Chondrocyte (in vitro differentiated cells): ENCODE measurements at regions not wholly inside any gene's neighbourhood (a gene's known extent, or its start where the extent isn't known, plus 50 kb on each side); places are given as distances from the start of the nearest gene placed in this dataset.

Experiments
- DNase-seq: peaks from one replicate; pipeline ENCODE4 v3.0.0; 2021; ENCODE audit warnings: mixed read lengths, low spot score
- H3K27ac Mint-ChIP-seq: one replicate; pipeline ENCODE4 v1.8.0; 2021; ENCODE audit warnings: mild to moderate bottlenecking, moderate library complexity, mixed read lengths; ENCODE audit not compliant: unreplicated experiment
- H3K27me3 Mint-ChIP-seq: 2 replicates; pipeline ENCODE4 v1.8.0; 2021; ENCODE audit warnings: low read depth, mixed read lengths
- H3K36me3 Mint-ChIP-seq: 2 replicates; pipeline ENCODE4 v1.8.0; 2021; ENCODE audit warnings: low read depth, mixed read lengths
- H3K4me1 Mint-ChIP-seq: 2 replicates; pipeline ENCODE4 v1.8.0; 2021; ENCODE audit warnings: low read depth, mild to moderate bottlenecking, mixed read lengths
- H3K4me3 Mint-ChIP-seq: one replicate; pipeline ENCODE4 v1.8.0; 2021; ENCODE audit warnings: mild to moderate bottlenecking, moderate library complexity, mixed read lengths; ENCODE audit not compliant: unreplicated experiment
- H3K9me3 Mint-ChIP-seq: 2 replicates; pipeline ENCODE4 v1.8.0; 2021; ENCODE audit warnings: low read depth, mixed read lengths
- CTCF ChIP-seq: fragments of 200-600 bp; sonication (generic); IDR thresholded peaks from 2 replicates; pipeline ENCODE4 v1.5.0; 2021; ENCODE audit warnings: antibody characterized with exemption, mild to moderate bottlenecking, moderate library complexity

GRCh38 chr14:26926585-26926984 is 328.8 kb upstream of the NOVA1 start:
- no peak for DNase-seq
- Mint-ChIP-seq H3K27me3 (no peaks in the 10 kb centered on the region), H3K27ac (no peak overlapping the region), H3K9me3 (no peaks in the 10 kb centered on the region), H3K4me1 (peaks cover 3% of the 10 kb centered on the region), H3K36me3 (no peaks in the 10 kb centered on the region), H3K4me3 (no peak overlapping the region)
- no peak for TF ChIP-seq CTCF

- DNase-seq = no peak
- no peaks in the 10 kb centered on the region for H3K36me3 Mint-ChIP-seq
- H3K27ac Mint-ChIP-seq = no peak overlapping the region
- H3K27me3 Mint-ChIP-seq = no peaks in the 10 kb centered on the region
- no peak overlapping the region for H3K4me3 Mint-ChIP-seq
- no peaks in the 10 kb centered on the region for H3K9me3 Mint-ChIP-seq
- no peak for TF ChIP-seq CTCF
- H3K4me1 Mint-ChIP-seq = peaks cover 3% of the 10 kb centered on the region
Observed at GRCh38 chr14:26928019-26928418, 330.2 kb upstream of the NOVA1 start.

GRCh38 chr14:26929361-26929760 is 331.5 kb upstream of the NOVA1 start:
- Mint-ChIP-seq H3K4me3 (no peak overlapping the region), H3K9me3 (no peaks in the 10 kb centered on the region), H3K27me3 (no peaks in the 10 kb centered on the region), H3K36me3 (no peaks in the 10 kb centered on the region), H3K27ac (no peak overlapping the region), H3K4me1 (peaks cover 3% of the 10 kb centered on the region)
- DNase-seq = no peak
- no peak for TF ChIP-seq CTCF

- H3K27me3 Mint-ChIP-seq = no peaks in the 10 kb centered on the region
- no peak for TF ChIP-seq CTCF
- no peak overlapping the region for H3K4me3 Mint-ChIP-seq
- no peak overlapping the region for H3K27ac Mint-ChIP-seq
- no peaks in the 10 kb centered on the region for H3K36me3 Mint-ChIP-seq
- H3K9me3 Mint-ChIP-seq = no peaks in the 10 kb centered on the region
- DNase-seq = no peak
- H3K4me1 Mint-ChIP-seq = peaks cover 3% of the 10 kb centered on the region
Observed at GRCh38 chr14:26930576-26930975, 332.7 kb upstream of the NOVA1 start.

- H3K9me3 Mint-ChIP-seq = no peaks in the 10 kb centered on the region
- no peaks in the 10 kb centered on the region for H3K27me3 Mint-ChIP-seq
- H3K36me3 Mint-ChIP-seq = no peaks in the 10 kb centered on the region
- H3K27ac Mint-ChIP-seq = no peak overlapping the region
- H3K4me3 Mint-ChIP-seq = no peak overlapping the region
- no peak for TF ChIP-seq CTCF
- H3K4me1 Mint-ChIP-seq = no peaks in the 10 kb centered on the region
- DNase-seq = no peak
Observed at GRCh38 chr14:26932606-26933005, 334.8 kb upstream of the NOVA1 start.
